Gastroesophageal sphincter (tissue), 4 donors: ENCODE measurements at regions not wholly inside any gene's neighbourhood (a gene's known extent, or its start where the extent isn't known, plus 50 kb on each side); places are given as distances from the start of the nearest gene placed in this dataset.

ENCODE experiments used
- ATAC-seq: fragments of 150-250 bp; one replicate; pipeline ENCODE4 v1.9.1; 2016; ENCODE audit warnings: mild to moderate bottlenecking, moderate library complexity
- H3K27ac ChIP-seq, 4 donors: fragments of 200-600 bp; sonication (generic) in 3 of 4; 1 replicate in 3 of 4; 2 replicates in 1 of 4; pipeline ENCODE4 v1.5.1; 2016 to 2019
- H3K27me3 ChIP-seq: fragments of 200-600 bp; sonication (generic); one replicate; pipeline ENCODE4 v1.5.1; 2019
- H3K36me3 ChIP-seq, 2 donors: fragments of 200-600 bp; sonication (generic); one replicate each; pipeline ENCODE4 v1.5.1; 2019; ENCODE audit warnings: control low read depth in 1 of 2
- H3K4me1 ChIP-seq, 3 donors: fragments of 200-600 bp; sonication (generic); 1 replicate in 2 of 3; 2 replicates in 1 of 3; pipeline ENCODE4 v1.5.1; 2016 to 2019; ENCODE audit warnings: control low read depth in 2 of 3
- H3K4me3 ChIP-seq, 2 donors: fragments of 200-600 bp; sonication (generic); one replicate each; pipeline ENCODE4 v1.5.1; 2019; ENCODE audit warnings: mild to moderate bottlenecking in 1 of 2, moderate library complexity in 1 of 2
- H3K9me3 ChIP-seq, 3 donors: fragments of 200-600 bp; sonication (generic); one replicate each; pipeline ENCODE4 v1.5.1; 2017 to 2019; ENCODE audit warnings: control low read depth in 2 of 3
- EP300 ChIP-seq: sonication (generic); formaldehyde crosslinking; IDR thresholded peaks from one replicate; pipeline ENCODE4 v1.6.1; 2017; ENCODE audit warnings: antibody characterized with exemption, mild to moderate bottlenecking
- POLR2A ChIP-seq, 2 donors: fragments of 450-650 bp; IDR thresholded peaks; one replicate each; pipeline ENCODE4 v1.6.1; 2017; ENCODE audit warnings: antibody characterized with exemption in 2 of 2, mild to moderate bottlenecking in 2 of 2, moderate library complexity in 1 of 2
- POLR2AphosphoS5 ChIP-seq: sonication (generic); formaldehyde crosslinking; IDR thresholded peaks from one replicate; pipeline ENCODE4 v1.6.1; 2017; ENCODE audit warnings: antibody characterized with exemption
- WGBS, 2 donors: methylation state at CpG; one replicate each; pipeline ENCODE4 v1.1.5; 2018; ENCODE audit warnings: low coverage in 1 of 2; 5-methylcytosine and 5-hydroxymethylcytosine counted together
- TF ChIP-seq, protein P1 (sequence below), 4 experiments: fragments of 200-600 bp in 2 of 4; fragments of 450-650 bp in 2 of 4; sonication (generic) in 1 of 4; IDR thresholded peaks; one replicate each; pipeline ENCODE4 v1.5.1; 2017 to 2019; ENCODE audit warnings: antibody characterized with exemption in 4 of 4, mild to moderate bottlenecking in 2 of 4, moderate library complexity in 2 of 4

DNA sequence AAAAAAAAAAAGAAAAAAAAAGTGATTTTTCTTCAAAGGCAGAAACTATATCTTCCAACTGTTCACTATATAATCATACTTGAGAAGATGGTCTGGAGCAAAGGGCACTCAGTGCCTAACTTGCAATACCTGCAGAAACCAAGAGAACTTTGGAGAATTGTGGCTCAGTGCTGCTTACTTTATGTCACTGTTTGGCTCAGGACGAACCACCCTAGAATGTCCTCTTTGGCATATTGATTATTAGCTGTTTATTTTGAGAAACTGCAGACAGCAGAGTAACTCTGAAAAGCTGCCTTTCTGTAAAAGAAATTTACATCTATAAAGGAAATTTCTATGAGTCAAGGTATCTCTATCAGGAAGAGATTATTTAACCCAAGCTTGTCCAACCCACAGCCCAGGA lies 100.2 kb downstream of the BBS10 start:
- Histone ChIP-seq H3K4me3 (no peak overlapping the region), H3K4me1 (peaks cover 0 to 3% (median 0%) of the 10 kb centered on the region in 3 donors), H3K9me3 (no peaks in the 10 kb centered on the region), H3K36me3 (no peaks in the 10 kb centered on the region), H3K27ac (no peak overlapping the region), H3K27me3 (no peaks in the 10 kb centered on the region)
- 79 to 89% methylated on average over 1 of the region's 1 CpG for WGBS, 2 donors
- TF ChIP-seq POLR2A (IDR thresholded peaks at IDR 0.05) = no peak
- TF ChIP-seq POLR2AphosphoS5 = no peak
- no peak for TF ChIP-seq EP300
- TF ChIP-seq, protein P1, sequence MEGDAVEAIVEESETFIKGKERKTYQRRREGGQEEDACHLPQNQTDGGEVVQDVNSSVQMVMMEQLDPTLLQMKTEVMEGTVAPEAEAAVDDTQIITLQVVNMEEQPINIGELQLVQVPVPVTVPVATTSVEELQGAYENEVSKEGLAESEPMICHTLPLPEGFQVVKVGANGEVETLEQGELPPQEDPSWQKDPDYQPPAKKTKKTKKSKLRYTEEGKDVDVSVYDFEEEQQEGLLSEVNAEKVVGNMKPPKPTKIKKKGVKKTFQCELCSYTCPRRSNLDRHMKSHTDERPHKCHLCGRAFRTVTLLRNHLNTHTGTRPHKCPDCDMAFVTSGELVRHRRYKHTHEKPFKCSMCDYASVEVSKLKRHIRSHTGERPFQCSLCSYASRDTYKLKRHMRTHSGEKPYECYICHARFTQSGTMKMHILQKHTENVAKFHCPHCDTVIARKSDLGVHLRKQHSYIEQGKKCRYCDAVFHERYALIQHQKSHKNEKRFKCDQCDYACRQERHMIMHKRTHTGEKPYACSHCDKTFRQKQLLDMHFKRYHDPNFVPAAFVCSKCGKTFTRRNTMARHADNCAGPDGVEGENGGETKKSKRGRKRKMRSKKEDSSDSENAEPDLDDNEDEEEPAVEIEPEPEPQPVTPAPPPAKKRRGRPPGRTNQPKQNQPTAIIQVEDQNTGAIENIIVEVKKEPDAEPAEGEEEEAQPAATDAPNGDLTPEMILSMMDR (IDR thresholded peaks at IDR 0.05) = no peak
- no peak for ATAC-seq

DNA sequence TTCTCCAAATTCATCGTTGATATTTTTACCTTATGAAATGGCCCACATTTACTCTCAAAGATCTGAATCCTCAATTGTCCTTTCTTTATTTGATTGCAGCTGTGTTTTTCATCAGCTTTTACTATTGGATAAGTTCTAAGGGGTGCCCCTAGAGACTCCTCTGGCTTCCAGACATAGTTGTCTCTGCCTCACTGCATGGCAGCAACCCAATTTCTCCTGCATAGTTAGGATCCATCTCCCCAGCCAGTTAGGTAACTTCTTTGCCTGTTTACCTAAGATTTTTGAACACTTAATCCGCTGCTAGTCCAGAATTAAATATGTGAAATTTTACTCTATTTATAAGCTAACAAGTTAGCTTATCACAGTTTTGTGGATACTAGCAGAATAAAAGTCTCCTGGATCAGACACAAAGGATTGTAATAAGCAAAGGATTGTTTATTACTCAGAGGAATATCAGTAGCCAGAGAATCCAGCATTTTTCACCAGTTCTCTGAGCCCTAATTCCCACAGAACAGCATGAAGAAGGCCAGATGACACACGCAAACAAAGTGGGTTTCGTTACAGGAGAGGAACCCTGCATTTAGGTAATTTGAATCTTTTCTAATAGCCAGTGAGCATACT lies 101.1 kb downstream of the BBS10 start:
- peak; percentile 81 for ATAC-seq
- H3K27me3 ChIP-seq = no peaks in the 10 kb centered on the region
- H3K4me3 ChIP-seq = no peak overlapping the region
- H3K36me3 ChIP-seq = no peaks in the 10 kb centered on the region
- peak overlapping the region in 1 of 4 donors; percentile 23 for H3K27ac ChIP-seq
- peaks cover 0 to 5% (median 0%) of the 10 kb centered on the region in 3 donors for H3K4me1 ChIP-seq
- WGBS, 2 donors = 46 to 70% methylated on average over 4 of the region's 4 CpGs
- no peak for TF ChIP-seq POLR2A (IDR thresholded peaks at IDR 0.05)
- TF ChIP-seq POLR2AphosphoS5 = no peak
- TF ChIP-seq EP300 = no peak
- TF ChIP-seq, protein P1 (IDR thresholded peaks at IDR 0.05) = no peak
- H3K9me3 ChIP-seq = no peaks in the 10 kb centered on the region

DNA sequence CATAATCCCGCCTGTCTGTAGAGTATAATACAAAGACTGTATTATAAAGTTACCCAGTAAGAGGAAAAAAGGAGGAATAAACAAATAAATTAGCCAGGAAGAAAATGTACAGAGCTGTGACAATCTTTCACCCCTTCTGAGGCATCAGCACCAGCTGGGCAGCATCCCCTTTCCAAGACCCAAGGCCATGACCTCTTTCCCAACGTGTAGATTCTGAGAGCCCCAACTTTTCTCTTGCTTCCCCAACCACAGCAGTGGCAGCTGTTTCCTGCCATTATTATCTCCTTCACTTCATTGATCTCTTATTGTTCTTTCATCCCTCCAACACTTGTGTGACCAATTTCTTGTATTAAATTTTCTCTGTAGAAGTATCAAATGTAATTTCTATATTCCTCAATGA lies 101.6 kb downstream of the BBS10 start:
- TF ChIP-seq EP300 (no peak), POLR2AphosphoS5 (no peak), POLR2A (IDR thresholded peaks at IDR 0.05) (no peak)
- TF ChIP-seq, protein P1 (IDR thresholded peaks at IDR 0.05) = no peak
- WGBS, 2 donors = 50 to 55% methylated on average over 2 of the region's 2 CpGs
- no peak overlapping the region for H3K27ac ChIP-seq
- no peak overlapping the region for H3K4me3 ChIP-seq
- no peaks in the 10 kb centered on the region for H3K36me3 ChIP-seq
- H3K4me1 ChIP-seq = peaks cover 0 to 5% (median 0%) of the 10 kb centered on the region in 3 donors
- no peak for ATAC-seq
- H3K27me3 ChIP-seq = no peaks in the 10 kb centered on the region
- H3K9me3 ChIP-seq = no peaks in the 10 kb centered on the region

DNA sequence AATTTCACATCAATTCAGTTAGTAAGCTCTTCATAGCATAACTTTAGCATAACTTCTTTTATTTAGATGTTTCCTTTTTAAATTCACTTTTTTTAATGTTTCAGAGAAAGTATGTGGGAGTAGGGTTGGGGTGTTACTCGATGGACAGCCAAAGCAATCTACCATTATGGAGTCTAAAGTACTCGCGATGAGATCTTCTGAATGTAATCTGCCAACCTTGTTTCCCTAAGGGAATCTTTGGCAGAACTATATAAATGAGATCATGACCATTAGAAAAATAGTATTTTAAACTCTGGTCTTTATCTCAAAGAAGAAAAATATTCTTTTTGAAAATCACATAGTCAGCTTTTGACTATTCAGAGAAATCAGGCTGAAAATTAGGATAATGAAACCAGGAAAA lies 103.9 kb downstream of the BBS10 start:
- 41 to 57% methylated on average over 3 of the region's 3 CpGs for WGBS, 2 donors
- Histone ChIP-seq H3K36me3 (no peaks in the 10 kb centered on the region), H3K4me3 (no peak overlapping the region), H3K9me3 (no peaks in the 10 kb centered on the region), H3K4me1 (peaks cover 0 to 5% (median 0%) of the 10 kb centered on the region in 3 donors), H3K27me3 (no peaks in the 10 kb centered on the region), H3K27ac (no peak overlapping the region)
- ATAC-seq = no peak
- TF ChIP-seq POLR2A (IDR thresholded peaks at IDR 0.05) = no peak
- no peak for TF ChIP-seq POLR2AphosphoS5
- TF ChIP-seq, protein P1 (IDR thresholded peaks at IDR 0.05) = no peak
- no peak for TF ChIP-seq EP300

DNA sequence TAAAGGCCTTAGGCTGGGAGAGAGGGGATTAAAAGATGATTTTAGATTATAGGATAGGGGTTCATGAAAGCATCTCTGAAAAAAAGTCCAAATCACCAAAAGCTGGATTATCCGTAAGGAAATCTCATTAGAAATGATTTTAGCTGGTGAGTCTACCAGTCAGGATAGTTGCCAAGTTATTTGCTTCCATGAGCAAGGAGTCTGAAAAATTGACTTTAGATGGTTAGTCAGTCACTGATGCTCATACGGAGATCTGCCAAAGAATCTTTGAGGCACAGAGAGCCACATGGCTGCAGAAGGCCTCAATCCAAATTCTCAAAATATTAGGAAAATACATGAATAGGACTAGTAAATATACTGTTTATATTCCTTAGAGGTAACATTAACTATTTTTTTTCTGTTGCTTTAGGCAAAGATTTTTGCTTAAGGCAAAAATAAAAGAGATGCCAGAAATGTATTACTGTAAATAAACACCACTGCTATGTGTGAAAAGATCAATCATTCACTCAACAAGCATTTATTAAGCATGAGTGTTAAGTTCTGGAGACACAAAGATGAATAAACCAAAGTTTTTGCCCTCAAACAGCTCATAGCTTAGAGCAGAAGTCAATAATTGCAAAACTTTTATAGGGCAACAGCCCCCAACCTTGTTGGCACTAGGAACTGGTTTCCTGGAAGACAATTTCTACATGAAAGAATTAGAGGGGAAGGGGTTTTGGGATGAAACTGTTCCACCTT lies 105.2 kb downstream of the BBS10 start:
- Histone ChIP-seq H3K27me3 (no peaks in the 10 kb centered on the region), H3K4me3 (no peak overlapping the region), H3K36me3 (no peaks in the 10 kb centered on the region), H3K4me1 (peaks cover 0 to 5% (median 0%) of the 10 kb centered on the region in 3 donors), H3K27ac (no peak overlapping the region), H3K9me3 (no peaks in the 10 kb centered on the region)
- TF ChIP-seq, protein P1 (IDR thresholded peaks at IDR 0.05) = no peak
- TF ChIP-seq POLR2AphosphoS5 (no peak), POLR2A (IDR thresholded peaks at IDR 0.05) (no peak), EP300 (no peak)
- ATAC-seq = no peak
- WGBS, 2 donors = 57% methylated on average over 2 of the region's 2 CpGs
